GM18498 (cell line): ENCODE measurements at regions not wholly inside any gene's neighbourhood (a gene's known extent, or its start where the extent isn't known, plus 50 kb on each side); places are given as distances from the start of the nearest gene placed in this dataset.
"Not testable (repeated sequence)": the region's sequence is repeated elsewhere in the genome, so short reads cannot be mapped to it uniquely, and the experiment has no call there.

Experiments
- ATAC-seq: cut with Tn5 transposase; IDR thresholded peaks from one replicate; pipeline ENCODE4 v1.9.1; 2021; ENCODE audit warnings: mild to moderate bottlenecking, moderate library complexity; ENCODE audit not compliant: unreplicated experiment

GRCh38 chr11:38182126-38182866 lies 1584.3 kb upstream of the RAG2 start:
- no peak for ATAC-seq

GRCh38 chr11:38176686-38177322 lies 1578.8 kb upstream of the RAG2 start:
- no peak for ATAC-seq

GRCh38 chr11:38173676-38174075 lies 1575.6 kb upstream of the RAG2 start:
- ATAC-seq: no peak

- ATAC-seq: no peak
Measured at GRCh38 chr11:38169286-38169685, 1571.2 kb upstream of the RAG2 start.

GRCh38 chr11:38163526-38163925 lies 1565.5 kb upstream of the RAG2 start:
- no peak for ATAC-seq

- ATAC-seq: no peak
Measured at GRCh38 chr11:38160433-38160832, 1562.4 kb upstream of the RAG2 start.

- no peak for ATAC-seq
Measured at GRCh38 chr11:38159038-38159437, 1561.0 kb upstream of the RAG2 start.

GRCh38 chr11:38156495-38157146 lies 1558.6 kb upstream of the RAG2 start:
- ATAC-seq: no peak

GRCh38 chr11:38155856-38156255 lies 1557.8 kb upstream of the RAG2 start:
- ATAC-seq: no peak

- ATAC-seq: no peak
Measured at GRCh38 chr11:38153985-38154384, 1555.9 kb upstream of the RAG2 start.

GRCh38 chr11:38143852-38144251 lies 1545.8 kb upstream of the RAG2 start:
- ATAC-seq: no peak

GRCh38 chr11:38138972-38139371 lies 1540.9 kb upstream of the RAG2 start:
- ATAC-seq: no peak

GRCh38 chr11:38136887-38137286 lies 1538.9 kb upstream of the RAG2 start:
- ATAC-seq: no peak

GRCh38 chr11:38131535-38131934 lies 1533.5 kb upstream of the RAG2 start:
- no peak for ATAC-seq

GRCh38 chr11:38130976-38131375 lies 1532.9 kb upstream of the RAG2 start:
- no peak for ATAC-seq

- no peak for ATAC-seq
Measured at GRCh38 chr11:38130514-38130913, 1532.5 kb upstream of the RAG2 start.

- ATAC-seq: no peak
Measured at GRCh38 chr11:38123673-38124072, 1525.6 kb upstream of the RAG2 start.

- not testable (repeated sequence) for ATAC-seq
Measured at GRCh38 chr11:38116616-38117015, 1518.6 kb upstream of the RAG2 start.

- ATAC-seq: not testable (repeated sequence)
Measured at GRCh38 chr11:38115381-38115780, 1517.3 kb upstream of the RAG2 start.

GRCh38 chr11:38100836-38101462 lies 1502.9 kb upstream of the RAG2 start:
- ATAC-seq: no peak

GRCh38 chr11:38095268-38095667 lies 1497.2 kb upstream of the RAG2 start:
- ATAC-seq: no peak

- no peak for ATAC-seq
Measured at GRCh38 chr11:38089726-38090125, 1491.7 kb upstream of the RAG2 start.
